K562 (cell line): ENCODE measurements at regions not wholly inside any gene's neighbourhood (a gene's known extent, or its start where the extent isn't known, plus 50 kb on each side); places are given as distances from the start of the nearest gene placed in this dataset.

Experiments
- ATAC-seq: fragments of 200-7000 bp; cut with Tn5 transposase; 3 replicates; pipeline ENCODE4 v1.9.1; 2020; ENCODE audit warnings: moderate library complexity
- BruUV-seq: library from RNA; stranded (reverse); fragments of 400-500 nt; replicated peaks from 2 replicates; lab custom pipeline; 2021; lab: Mats Ljungman, UMichigan
- CTCF ChIA-PET: fragments of 300-600 bp; formaldehyde crosslinking; extraction: SDS; loops from one replicate; lab custom pipeline; 2021; ENCODE audit warnings: low intra/inter-chr PET ratio; lab: Yijun Ruan, JAX
- POLR2A ChIA-PET: fragments of 300-600, 350-650 bp; sonication (Branson Sonifier 250); formaldehyde crosslinking; extraction: SDS; loops from one replicate; lab custom pipeline; 2021; ENCODE audit warnings: antibody characterized with exemption, inconsistent platforms; lab: Yijun Ruan, JAX
- DNase-seq, 4 experiments: peaks; one replicate each; pipeline versions ENCODE4 v3.0.0 to v3.0.0-alpha.2; 2011 to 2018; ENCODE audit warnings: low spot score in 3 of 4, mixed read lengths in 3 of 4; ENCODE audit errors: extremely low read depth in 1 of 4
- FAIRE-seq: peaks from 2 replicates; lab custom pipeline; 2011; peaks lifted over from hg19 to GRCh38; lab: Jason Lieb, UNC
- H2AFZ ChIP-seq: 2 replicates; pipeline ENCODE4 v1.6.0; 2011; ENCODE audit warnings: low read depth, low read length, control low read depth, inconsistent platforms
- H3K27ac ChIP-seq: fragments of 200-600 bp; 3 replicates; pipeline ENCODE4 v1.8.0; 2011; ENCODE audit warnings: low read depth, mild to moderate bottlenecking, control low read depth, inconsistent platforms, low read length, moderate library complexity, mixed read lengths; ENCODE audit errors: extremely low read depth
- H3K27me3 ChIP-seq, 2 experiments: fragments of 300-600 bp in 1 of 2; 2 replicates in 1 of 2; 3 replicates in 1 of 2; pipeline versions ENCODE4 v1.6.0 to v1.8.0; 2011; ENCODE audit warnings: inconsistent platforms in 2 of 2, low read length in 2 of 2, mild to moderate bottlenecking in 1 of 2, mixed read lengths in 1 of 2, moderate library complexity in 1 of 2; ENCODE audit not compliant: control insufficient read depth in 2 of 2, insufficient read depth in 2 of 2
- H3K36me3 ChIP-seq: fragments of 300-600 bp; 3 replicates; pipeline ENCODE4 v1.8.0; 2011; ENCODE audit warnings: mild to moderate bottlenecking, low read length, inconsistent platforms; ENCODE audit not compliant: control insufficient read depth, insufficient read depth
- H3K4me1 ChIP-seq, 2 experiments: fragments of 200-600 bp in 1 of 2; replicated peaks in 1 of 2; 2 replicates in 1 of 2; 3 replicates in 1 of 2; pipeline versions ENCODE4 v1.5.1 to v1.8.0; 2011; ENCODE audit warnings: inconsistent platforms in 2 of 2, low read length in 2 of 2, mild to moderate bottlenecking in 1 of 2, mixed read lengths in 1 of 2, moderate library complexity in 1 of 2; ENCODE audit not compliant: control insufficient read depth in 2 of 2, insufficient read depth in 2 of 2
- H3K4me2 ChIP-seq: 2 replicates; pipeline ENCODE4 v1.6.1; 2011; ENCODE audit warnings: low read length, control low read depth, inconsistent platforms, mixed read lengths; ENCODE audit not compliant: insufficient read depth
- H3K4me3 ChIP-seq: fragments of 200-600 bp; sonication (generic), shearing (Covaris generic); 2 replicates; pipeline ENCODE4 v1.5.1; 2016; ENCODE audit warnings: control low read depth, inconsistent platforms
- H3K79me2 ChIP-seq: fragments of 200-600 bp; 3 replicates; pipeline ENCODE4 v1.8.0; 2011; ENCODE audit warnings: low read length, inconsistent platforms; ENCODE audit not compliant: control insufficient read depth, insufficient read depth
- H3K9ac ChIP-seq, 2 experiments: 2 replicates each; pipeline versions ENCODE4 v1.6.0 to v1.6.1; 2011; ENCODE audit warnings: low read depth in 2 of 2, low read length in 2 of 2, control low read depth in 1 of 2, inconsistent platforms in 1 of 2, mild to moderate bottlenecking in 1 of 2, mixed read lengths in 1 of 2; ENCODE audit not compliant: insufficient read depth in 1 of 2
- H3K9me1 ChIP-seq: one replicate; pipeline ENCODE4 v1.6.0; 2011; ENCODE audit warnings: inconsistent platforms, mild to moderate bottlenecking, low read length, moderate library complexity; ENCODE audit not compliant: control insufficient read depth, insufficient read depth
- H3K9me3 ChIP-seq: replicated peaks from 2 replicates; pipeline ENCODE4 v1.5.1; 2011; ENCODE audit warnings: low read depth, low read length, inconsistent platforms; ENCODE audit not compliant: control insufficient read depth, insufficient read depth
- H4K20me1 ChIP-seq: replicated peaks from 2 replicates; pipeline ENCODE4 v1.6.1; 2011; ENCODE audit warnings: low read length, inconsistent platforms, mixed read lengths; ENCODE audit not compliant: control insufficient read depth, insufficient read depth
- BRF1 ChIP-seq: IDR thresholded peaks from 3 replicates; pipeline ENCODE4 v1.6.1; 2011; ENCODE audit warnings: borderline replicate concordance, mild to moderate bottlenecking; ENCODE audit not compliant: insufficient read length; ENCODE audit errors: extremely low read depth
- FOXP1 ChIP-seq: sonication (generic); formaldehyde crosslinking; IDR thresholded peaks from 2 replicates; pipeline ENCODE4 v1.8.0; 2022; ENCODE audit warnings: mild to moderate bottlenecking, missing genetic modification reagents
- GTF3C2 ChIP-seq: IDR thresholded peaks from 3 replicates; pipeline ENCODE4 v1.6.1; 2011; ENCODE audit warnings: borderline replicate concordance, mild to moderate bottlenecking, moderate library complexity; ENCODE audit not compliant: insufficient read length; ENCODE audit errors: extremely low read depth
- KDM5B ChIP-seq: fragments of 200-600 bp; sonication (generic); IDR thresholded peaks from 2 replicates; pipeline ENCODE4 v1.6.1; 2012; ENCODE audit warnings: low read depth, mild to moderate bottlenecking, moderate library complexity, low read length, control low read depth, inconsistent platforms; ENCODE audit not compliant: insufficient replicate concordance
- NFE2L1 ChIP-seq: fragments of 450-650 bp; IDR thresholded peaks from 2 replicates; pipeline ENCODE4 v1.6.1; 2016; ENCODE audit warnings: missing genetic modification characterization, low read depth, mild to moderate bottlenecking, missing compliant biosample characterization, moderate library complexity, borderline replicate concordance
- RCOR1 ChIP-seq, 2 experiments: IDR thresholded peaks; 2 replicates each; pipeline ENCODE4 v1.6.1; 2012; ENCODE audit warnings: low read depth in 2 of 2, low read length in 2 of 2, borderline replicate concordance in 1 of 2, improper control_type of control experiment in 1 of 2
- USF1 ChIP-seq: sonication (generic); formaldehyde crosslinking; IDR thresholded peaks from 2 replicates; pipeline ENCODE4 v1.9.0; 2022; ENCODE audit warnings: mild to moderate bottlenecking, missing genetic modification reagents
- ZNF408 ChIP-seq: fragments of 250-450 bp; sonication (Bioruptor Pico); IDR thresholded peaks from 2 replicates; pipeline ENCODE4 v1.4.0; 2020; ENCODE audit warnings: low read depth, mild to moderate bottlenecking, moderate library complexity
- WGBS: fragments of 100-300 bp; shearing (Covaris generic); methylation state at CpG from one replicate; pipeline ENCODE4 v1.1.6; 2016; ENCODE audit warnings: low coverage, mixed read lengths; ENCODE audit not compliant: insufficient coverage; ENCODE audit errors: missing lambda C conversion rate; 5-methylcytosine and 5-hydroxymethylcytosine counted together
- in situ Hi-C: fragments of 300-500 bp; cut with MboI; formaldehyde crosslinking; loops from 4 replicates; pipeline ENCODE4 v1.15.0; 2018; ENCODE audit warnings: inconsistent platforms, mixed read lengths
- intact Hi-C: fragments of 100-400 bp; cut with micrococcal nuclease; formaldehyde crosslinking; loops from 2 replicates; pipeline ENCODE4 v1.14.2; 2022

- no peak for TF ChIP-seq GTF3C2
Measured at GRCh38 chr4:18105030-18106011, 83.8 kb upstream of the LCORL start (continued).

GRCh38 chr4:18103876-18104605, 82.5 kb upstream of the LCORL start:
- no TSS peak for BruUV-seq
- peaks cover 3 to 11% of the 10 kb centered on the region in 2 experiments; a peak in 2 of 5 replicates for H3K4me1 ChIP-seq
- no peaks in the 10 kb centered on the region for H3K27me3 ChIP-seq
- ATAC-seq (no peak), DNase-seq (no peak), FAIRE-seq (no peak)
- H3K79me2 ChIP-seq, result no peaks in the 10 kb centered on the region
- H3K4me2 ChIP-seq, result no peak overlapping the region
- CTCF ChIA-PET, result no interaction called here
- no peaks in the 10 kb centered on the region for H3K9me1 ChIP-seq
- 25% methylated on average over 3 of the region's 3 CpGs for WGBS
- H2AFZ ChIP-seq, result no peak overlapping the region
- in situ Hi-C loops (no loop called here), intact Hi-C loops (no loop called here)
- no peak overlapping the region for H3K27ac ChIP-seq
- H3K36me3 ChIP-seq, result no peaks in the 10 kb centered on the region
- no peak overlapping the region for H3K4me3 ChIP-seq
- POLR2A ChIA-PET, result interaction anchor here (1.0 kb wide), 1 partner anchor 13 kb away, joined by 3 read pairs; no protein-coding TSS in a partner anchor
- no peaks in the 10 kb centered on the region for H4K20me1 ChIP-seq
- TF ChIP-seq USF1 (CRISPR knock-in tag), result no peak
- no peak for TF ChIP-seq FOXP1
- no peak for TF ChIP-seq BRF1
- TF ChIP-seq NFE2L1 (tag), result no peak
- TF ChIP-seq ZNF408, result no peak
- no peak for TF ChIP-seq RCOR1 (IDR thresholded peaks at IDR 0.05; ENCODE audit: borderline replicate concordance in 1 of 2, low read depth in 2 of 2, low read length in 2 of 2)
- no peak for TF ChIP-seq KDM5B
- H3K9me3 ChIP-seq, result no peaks in the 10 kb centered on the region
- no peak overlapping the region for H3K9ac ChIP-seq
